ENCODE measurements at regions not wholly inside any gene's neighbourhood (a gene's known extent, or its start where the extent isn't known, plus 50 kb on each side); places are given as distances from the start of the nearest gene placed in this dataset.

- no peak for DNase-seq (ENCODE audit: low read depth)
- H3K4me3 ChIP-seq (ENCODE audit: low read depth, low read length): no peak overlapping the region
- TF ChIP-seq POLR2A (IDR thresholded peaks at IDR 0.05; ENCODE audit: extremely low read depth, insufficient read length) (no peak), MAX (IDR thresholded peaks at IDR 0.05; ENCODE audit: low read depth, low read length) (no peak), CTCF (IDR thresholded peaks at IDR 0.05; ENCODE audit: low read depth, low read length) (no peak), MYC (IDR thresholded peaks at IDR 0.05; ENCODE audit: low read depth, low read length) (no peak)
Measured at GRCh38 chr13:26896986-26897668, 136.5 kb upstream of the GPR12 start.

- TF ChIP-seq MAX (IDR thresholded peaks at IDR 0.05; ENCODE audit: low read depth, low read length): no peak
- H3K4me3 ChIP-seq (ENCODE audit: low read depth, low read length): no peak overlapping the region
- no peak for DNase-seq (ENCODE audit: low read depth)
Measured at GRCh38 chr13:26895808-26896466, 135.4 kb upstream of the GPR12 start.

GRCh38 chr13:26895081-26895807 lies 134.7 kb upstream of the GPR12 start:
- no peak overlapping the region for H3K4me3 ChIP-seq (ENCODE audit: low read depth, low read length)
- peak; percentile 44 for DNase-seq (ENCODE audit: low read depth)
- TF ChIP-seq MYC (IDR thresholded peaks at IDR 0.05; ENCODE audit: low read depth, low read length) (no peak), MAX (IDR thresholded peaks at IDR 0.05; ENCODE audit: low read depth, low read length) (no peak), CTCF (IDR thresholded peaks at IDR 0.05; ENCODE audit: low read depth, low read length) (no peak), POLR2A (IDR thresholded peaks at IDR 0.05; ENCODE audit: extremely low read depth, insufficient read length) (no peak)

- TF ChIP-seq MAX (IDR thresholded peaks at IDR 0.05; ENCODE audit: low read depth, low read length) (no peak), MYC (IDR thresholded peaks at IDR 0.05; ENCODE audit: low read depth, low read length) (no peak), CTCF (IDR thresholded peaks at IDR 0.05; ENCODE audit: low read depth, low read length) (no peak), POLR2A (IDR thresholded peaks at IDR 0.05; ENCODE audit: extremely low read depth, insufficient read length) (no peak)
- DNase-seq (ENCODE audit: low read depth): no peak
- no peak overlapping the region for H3K4me3 ChIP-seq (ENCODE audit: low read depth, low read length)
Measured at GRCh38 chr13:26888632-26889031, 128.0 kb upstream of the GPR12 start.

- H3K4me3 ChIP-seq (ENCODE audit: low read depth, low read length): no peak overlapping the region
- TF ChIP-seq CTCF (IDR thresholded peaks at IDR 0.05; ENCODE audit: low read depth, low read length) (no peak), POLR2A (IDR thresholded peaks at IDR 0.05; ENCODE audit: extremely low read depth, insufficient read length) (no peak), MAX (IDR thresholded peaks at IDR 0.05; ENCODE audit: low read depth, low read length) (no peak), MYC (IDR thresholded peaks at IDR 0.05; ENCODE audit: low read depth, low read length) (no peak)
Measured at GRCh38 chr13:26887594-26887993, 127.0 kb upstream of the GPR12 start.

More at GRCh38 chr13:26887594-26887993, 127.0 kb upstream of the GPR12 start:
- no peak for DNase-seq (ENCODE audit: low read depth)
